Left renal cortex interstitium (tissue), 4 donors: ENCODE measurements at regions not wholly inside any gene's neighbourhood (a gene's known extent, or its start where the extent isn't known, plus 50 kb on each side); places are given as distances from the start of the nearest gene placed in this dataset.

Experiments used
- DNase-seq, 4 donors: peaks; one replicate each; pipeline ENCODE4 v3.0.0-alpha.2; 2013; ENCODE audit warnings: low read depth in 4 of 4, low spot score in 2 of 4, missing footprints in 1 of 4

DNA sequence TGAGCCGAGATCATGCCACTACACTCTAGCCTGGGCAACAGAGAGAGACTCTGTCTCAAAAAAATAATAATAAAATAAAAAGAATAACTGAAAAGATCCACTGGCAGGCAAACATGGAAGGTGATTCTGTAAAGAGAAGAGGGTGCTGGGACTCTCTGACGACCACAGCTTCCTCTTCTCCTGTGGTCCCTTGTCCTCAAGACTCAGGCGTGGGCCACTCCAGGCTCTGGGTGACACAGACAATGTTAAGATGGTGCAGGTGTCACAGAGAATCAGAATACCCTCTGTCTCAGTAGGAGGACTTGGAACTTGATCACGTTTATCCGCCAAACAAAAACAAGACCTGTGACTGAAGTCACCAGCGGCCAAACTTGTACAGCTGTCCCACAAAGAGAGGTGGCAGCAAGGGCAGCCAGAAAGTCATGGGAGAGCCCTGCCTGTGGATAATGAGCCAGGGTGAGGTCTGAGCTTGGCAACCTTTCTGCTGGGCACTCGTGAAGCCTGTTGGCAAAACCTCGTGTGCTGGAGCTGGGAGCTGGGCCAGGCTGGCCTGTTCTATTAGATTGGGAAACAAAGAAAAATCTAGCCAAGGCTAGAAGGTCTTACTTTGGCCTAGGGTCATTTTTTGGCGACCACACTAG is 76.4 kb upstream of the ITGA6 start:
- DNase-seq, result no peak

DNA sequence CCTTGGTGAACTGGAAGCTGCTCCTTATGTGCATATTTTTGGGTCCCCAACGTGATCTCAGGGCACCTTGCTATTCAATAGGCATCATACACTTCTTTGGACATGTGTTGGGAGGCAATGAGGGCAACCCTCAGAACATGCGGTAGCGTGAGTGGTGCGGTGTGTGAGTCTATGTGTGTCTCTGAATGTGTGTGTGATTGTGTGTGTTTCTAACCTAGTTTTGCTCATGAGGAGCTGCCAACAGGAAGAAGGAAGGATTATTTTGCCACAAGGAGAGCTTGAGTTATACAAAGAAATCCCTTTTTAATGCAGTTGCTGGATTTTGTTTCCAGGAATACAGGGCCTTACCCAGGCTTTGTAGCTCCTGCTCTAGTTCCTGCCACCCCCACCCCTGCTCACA is 75.8 kb upstream of the ITGA6 start:
- DNase-seq, result no peak

- DNase-seq, result no peak
Measured at GRCh38 chr2:172354347-172354746, 73.0 kb upstream of the ITGA6 start.

DNA sequence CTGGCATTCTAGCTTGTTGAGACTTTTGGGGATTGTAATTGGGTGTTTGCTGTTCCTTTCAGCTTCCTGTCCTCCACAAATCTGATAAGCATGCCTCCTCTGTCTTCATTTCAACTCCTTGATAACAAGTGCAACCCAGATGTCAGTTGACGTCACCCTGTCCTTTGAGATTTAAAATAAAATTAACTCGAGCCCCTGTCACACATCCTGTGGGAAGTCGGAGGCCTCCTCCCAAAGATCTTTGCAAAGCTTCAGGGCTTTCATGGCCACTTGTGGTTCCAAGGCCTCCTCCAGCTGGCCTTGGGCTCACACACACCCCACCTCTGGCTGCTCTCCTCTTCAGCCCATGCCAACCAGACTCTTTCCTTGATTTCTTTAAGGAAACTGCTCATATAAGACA is 69.9 kb upstream of the ITGA6 start:
- no peak for DNase-seq

- DNase-seq, result no peak
Measured at GRCh38 chr2:172358691-172359556, 68.5 kb upstream of the ITGA6 start.

DNA sequence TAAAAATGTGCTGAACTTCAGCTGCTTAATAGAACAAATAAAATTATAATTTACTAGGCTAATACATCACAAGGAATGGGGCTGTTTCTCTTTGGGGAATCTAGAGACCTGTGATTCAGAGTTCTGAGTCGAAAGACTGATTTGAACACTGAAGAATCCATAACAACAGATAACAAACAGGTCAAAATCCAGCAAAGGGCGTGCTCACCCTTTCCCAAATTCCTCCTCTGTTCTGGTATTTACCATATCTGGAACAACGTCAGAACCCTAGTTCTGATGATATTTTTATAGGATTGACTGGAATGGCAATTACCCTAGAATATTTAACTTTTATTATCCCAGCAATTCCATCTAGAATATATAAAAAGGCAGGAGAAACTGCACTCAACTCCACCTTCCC is 66.0 kb upstream of the ITGA6 start:
- no peak for DNase-seq

DNA sequence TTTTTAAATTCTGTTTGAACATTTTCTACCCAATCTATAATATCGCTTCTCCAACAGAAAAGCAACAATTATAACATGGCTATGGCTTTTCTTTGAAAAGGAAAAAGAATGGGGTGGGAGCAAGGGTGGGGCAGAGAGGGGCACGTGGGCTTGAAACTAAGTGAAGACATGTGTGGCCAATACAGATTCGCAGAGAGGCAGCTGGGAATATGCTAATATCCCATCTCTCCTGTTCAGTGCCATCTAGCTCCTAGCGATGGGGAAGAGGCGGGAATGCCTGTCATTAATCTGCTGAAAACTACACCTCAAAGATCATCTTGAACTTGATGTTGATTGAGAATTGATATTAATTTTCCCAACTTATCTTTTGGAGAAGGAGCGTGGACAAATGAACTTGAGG is 65.5 kb upstream of the ITGA6 start:
- no peak for DNase-seq

- DNase-seq, result no peak
Measured at GRCh38 chr2:172364261-172364660, 63.1 kb upstream of the ITGA6 start.

DNA sequence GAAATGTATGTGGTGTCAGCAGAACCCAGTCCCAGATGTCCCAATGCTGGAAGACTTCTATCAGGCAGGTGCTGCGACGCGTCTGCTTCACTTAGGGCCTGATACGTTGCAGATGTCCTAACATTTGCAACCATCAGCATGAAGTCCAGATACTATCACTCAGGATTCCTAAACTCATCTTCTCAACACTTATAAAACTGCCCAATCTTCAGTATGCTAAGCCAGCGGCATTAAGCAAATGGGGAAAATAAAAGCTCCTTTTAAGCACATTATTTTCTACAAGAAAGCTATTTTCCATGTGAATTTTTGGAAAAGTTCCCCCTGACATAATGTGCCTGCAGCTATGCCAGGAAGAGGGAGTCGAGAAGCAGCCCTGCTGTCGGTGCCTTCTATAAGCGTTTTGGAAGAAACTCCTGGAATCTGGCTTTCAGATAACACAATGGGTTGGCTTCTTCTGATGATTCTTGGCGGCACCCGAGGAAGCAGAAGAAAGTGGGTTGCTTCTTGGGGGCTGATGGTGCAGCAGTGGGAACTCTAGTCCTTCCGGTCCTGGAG is 60.7 kb upstream of the ITGA6 start:
- DNase-seq, result no peak

GRCh38 chr2:172370821-172371455 is 56.4 kb upstream of the ITGA6 start:
- DNase-seq, result no peak

DNA sequence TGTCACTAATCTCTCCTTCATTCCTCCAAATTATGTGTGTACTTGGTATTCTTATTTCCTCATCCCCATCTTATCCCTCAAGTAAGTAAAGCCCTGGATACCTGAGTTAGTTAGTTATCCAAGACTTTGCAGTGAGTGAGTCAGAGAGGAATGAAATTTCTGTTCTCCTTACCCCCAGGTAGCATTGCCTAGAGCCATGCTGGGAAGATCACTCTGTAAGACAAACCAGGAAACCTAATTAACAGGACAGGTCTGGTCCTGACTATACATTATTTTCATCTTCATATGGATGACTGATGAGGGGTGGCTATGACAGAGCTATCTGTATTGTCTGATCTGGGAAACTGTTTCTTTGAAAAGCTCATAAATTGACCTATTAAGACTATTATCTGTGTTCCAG is 55.0 kb upstream of the ITGA6 start:
- DNase-seq, result no peak

GRCh38 chr2:172373076-172373475 is 54.3 kb upstream of the ITGA6 start:
- DNase-seq, result no peak

GRCh38 chr2:172373766-172374165 is 53.6 kb upstream of the ITGA6 start:
- DNase-seq, result no peak

- DNase-seq, result no peak
Measured at GRCh38 chr2:172374318-172375240, 52.8 kb upstream of the ITGA6 start.

DNA sequence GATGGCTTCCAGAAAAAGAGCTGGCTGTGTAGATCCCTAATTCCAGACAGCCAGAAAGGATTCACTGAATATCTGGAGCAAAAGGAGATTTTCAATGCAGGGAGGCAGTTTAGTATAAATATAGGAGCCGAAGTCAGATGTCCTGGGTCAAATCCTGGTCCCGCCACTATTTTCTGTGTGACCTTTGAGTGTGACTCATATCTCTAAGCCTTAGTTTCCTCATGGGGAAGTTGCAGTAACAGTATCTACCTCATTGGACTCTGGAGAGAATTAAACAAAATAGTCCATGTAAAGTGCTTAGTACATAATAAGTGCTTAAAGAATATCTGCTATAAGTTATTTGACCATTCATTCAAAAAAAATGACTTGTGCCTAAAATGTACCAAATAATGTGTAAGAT is 52.1 kb upstream of the ITGA6 start:
- DNase-seq, result no peak

GRCh38 chr2:172376016-172376415 is 51.4 kb upstream of the ITGA6 start:
- no peak for DNase-seq

GRCh38 chr2:172376505-172377125 is 50.8 kb upstream of the ITGA6 start:
- no peak for DNase-seq

- DNase-seq, result no peak
Measured at GRCh38 chr2:172377408-172377807, 50.0 kb upstream of the ITGA6 start.
